ENCODE measurements at regions not wholly inside any gene's neighbourhood (a gene's known extent, or its start where the extent isn't known, plus 50 kb on each side); places are given as distances from the start of the nearest gene placed in this dataset.

- Histone ChIP-seq H3K4me1 (no peaks in the 10 kb centered on the region), H3K27me3 (no peaks in the 10 kb centered on the region), H3K36me3 (no peaks in the 10 kb centered on the region), H3K27ac (no peak overlapping the region), H3K9me3 (no peaks in the 10 kb centered on the region), H3K4me3 (no peak overlapping the region)
- no peak for TF ChIP-seq CTCF (IDR thresholded peaks at IDR 0.05)
- no peak for TF ChIP-seq POLR2AphosphoS5 (IDR thresholded peaks at IDR 0.05; ENCODE audit: insufficient read depth in 1 of 2, low read depth in 1 of 2)
- no peak for TF ChIP-seq POLR2A (IDR thresholded peaks at IDR 0.05)
- intact Hi-C loops (cut with DNase I): no loop called here
- DNase-seq (ENCODE audit: extremely low spot score in 2 of 2): peak in 1 of 2 donors; percentile 70
Measured at GRCh38 chr18:8513249-8513648, 96.0 kb upstream of the RAB12 start.

- Histone ChIP-seq H3K4me3 (no peak overlapping the region), H3K36me3 (no peaks in the 10 kb centered on the region), H3K9me3 (no peaks in the 10 kb centered on the region), H3K4me1 (no peaks in the 10 kb centered on the region), H3K27ac (no peak overlapping the region), H3K27me3 (no peaks in the 10 kb centered on the region)
- TF ChIP-seq POLR2AphosphoS5 (IDR thresholded peaks at IDR 0.05; ENCODE audit: insufficient read depth in 1 of 2, low read depth in 1 of 2) (no peak), CTCF (IDR thresholded peaks at IDR 0.05) (no peak), POLR2A (IDR thresholded peaks at IDR 0.05) (no peak)
- peak in 1 of 2 donors; percentile 65 for DNase-seq (ENCODE audit: extremely low spot score in 2 of 2)
- intact Hi-C loops (cut with DNase I): no loop called here
Measured at GRCh38 chr18:8514409-8514808, 94.8 kb upstream of the RAB12 start.

- Histone ChIP-seq H3K27ac (no peak overlapping the region), H3K9me3 (no peaks in the 10 kb centered on the region), H3K27me3 (no peaks in the 10 kb centered on the region), H3K4me3 (no peak overlapping the region), H3K4me1 (no peaks in the 10 kb centered on the region), H3K36me3 (no peaks in the 10 kb centered on the region)
- peak in 1 of 2 donors; percentile 62 for DNase-seq (ENCODE audit: extremely low spot score in 2 of 2)
- intact Hi-C loops (cut with DNase I): no loop called here
- TF ChIP-seq POLR2A (IDR thresholded peaks at IDR 0.05) (no peak), POLR2AphosphoS5 (IDR thresholded peaks at IDR 0.05; ENCODE audit: insufficient read depth in 1 of 2, low read depth in 1 of 2) (no peak), CTCF (IDR thresholded peaks at IDR 0.05) (no peak)
Measured at GRCh38 chr18:8515142-8515865, 93.9 kb upstream of the RAB12 start.

GRCh38 chr18:8516371-8517250 lies 92.6 kb upstream of the RAB12 start:
- Histone ChIP-seq H3K4me1 (no peaks in the 10 kb centered on the region), H3K36me3 (no peaks in the 10 kb centered on the region), H3K4me3 (no peak overlapping the region), H3K9me3 (no peaks in the 10 kb centered on the region), H3K27ac (no peak overlapping the region), H3K27me3 (no peaks in the 10 kb centered on the region)
- intact Hi-C loops (cut with DNase I): no loop called here
- TF ChIP-seq POLR2A (IDR thresholded peaks at IDR 0.05): no peak
- no peak for TF ChIP-seq CTCF (IDR thresholded peaks at IDR 0.05)
- no peak for TF ChIP-seq POLR2AphosphoS5 (IDR thresholded peaks at IDR 0.05; ENCODE audit: insufficient read depth in 1 of 2, low read depth in 1 of 2)
- no peak for DNase-seq (ENCODE audit: extremely low spot score in 2 of 2)

Measured in vagina (tissue), 2 donors.